ENCODE measurements at regions not wholly inside any gene's neighbourhood (a gene's known extent, or its start where the extent isn't known, plus 50 kb on each side); places are given as distances from the start of the nearest gene placed in this dataset.

GRCh38 chr17:77313831-77314230 is 173.1 kb downstream of the SEC14L1 start:
- Histone ChIP-seq H3K4me3 (ENCODE audit: low read depth, low read length) (no peak overlapping the region), H3K27ac (ENCODE audit: extremely low read depth, low read depth, low read length) (no peak overlapping the region), H3K4me1 (ENCODE audit: control insufficient read depth, insufficient read depth, low read length) (peaks cover 2% of the 10 kb centered on the region; the same call in 1 of the 2 replicates), H3K36me3 (ENCODE audit: control insufficient read depth in 2 of 2, insufficient read depth in 1 of 2, low read length in 2 of 2) (peaks cover 0 to 15% of the 10 kb centered on the region in 2 experiments; a peak in 1 of 3 replicates), H3K9me3 (ENCODE audit: control insufficient read depth, insufficient read depth, low read depth, low read length) (no peaks in the 10 kb centered on the region)
- ChIA-PET POLR2A (interaction anchor here (0.8 kb wide), 1 partner anchor 26 kb away, joined by 3 read pairs; no protein-coding TSS in a partner anchor), CTCF (interaction anchor here (0.6 to 0.7 kb wide), 2 partner anchors 17 to 137 kb away, joined by 3 to 4 read pairs; no protein-coding TSS in a partner anchor)
- no peak for TF ChIP-seq ZNF10 (tag by site-specific recombination; IDR thresholded peaks at IDR 0.05)
- no peak for TF ChIP-seq MEIS1 (CRISPR knock-in tag; IDR thresholded peaks at IDR 0.05; ENCODE audit: borderline replicate concordance)
- no peak for TF ChIP-seq SP7 (tag by site-specific recombination; IDR thresholded peaks at IDR 0.05)
- no peak for TF ChIP-seq MYNN (tag by site-specific recombination; IDR thresholded peaks at IDR 0.05; ENCODE audit: borderline replicate concordance)
- TF ChIP-seq ZNF211 (tag by site-specific recombination; IDR thresholded peaks at IDR 0.05; ENCODE audit: low read depth), result no peak
- TF ChIP-seq KLF16 (tag by site-specific recombination; IDR thresholded peaks at IDR 0.05), result no peak
- no peak for TF ChIP-seq HOXA7 (CRISPR knock-in tag; IDR thresholded peaks at IDR 0.05; ENCODE audit: borderline replicate concordance)
- no peak for TF ChIP-seq YY2 (tag by site-specific recombination; IDR thresholded peaks at IDR 0.05)
- no peak for TF ChIP-seq ZNF350 (tag by site-specific recombination; IDR thresholded peaks at IDR 0.05)
- TF ChIP-seq, protein P1, sequence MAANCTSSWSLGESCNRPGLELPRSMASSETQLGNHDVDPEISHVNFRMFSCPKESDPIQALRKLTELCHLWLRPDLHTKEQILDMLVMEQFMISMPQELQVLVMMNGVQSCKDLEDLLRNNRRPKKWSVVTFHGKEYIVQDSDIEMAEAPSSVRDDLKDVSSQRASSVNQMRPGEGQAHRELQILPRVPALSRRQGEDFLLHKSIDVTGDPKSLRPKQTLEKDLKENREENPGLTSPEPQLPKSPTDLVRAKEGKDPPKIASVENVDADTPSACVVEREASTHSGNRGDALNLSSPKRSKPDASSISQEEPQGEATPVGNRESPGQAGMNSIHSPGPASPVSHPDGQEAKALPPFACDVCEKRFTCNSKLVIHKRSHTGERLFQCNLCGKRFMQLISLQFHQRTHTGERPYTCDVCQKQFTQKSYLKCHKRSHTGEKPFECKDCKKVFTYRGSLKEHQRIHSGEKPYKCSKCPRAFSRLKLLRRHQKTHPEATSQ (tag by site-specific recombination; IDR thresholded peaks at IDR 0.05), result no peak
- TF ChIP-seq BCL11A (tag by site-specific recombination; IDR thresholded peaks at IDR 0.05; ENCODE audit: low read depth), result no peak
- no peak for TF ChIP-seq GLIS2 (tag by site-specific recombination; IDR thresholded peaks at IDR 0.05)
- TF ChIP-seq, protein P2, sequence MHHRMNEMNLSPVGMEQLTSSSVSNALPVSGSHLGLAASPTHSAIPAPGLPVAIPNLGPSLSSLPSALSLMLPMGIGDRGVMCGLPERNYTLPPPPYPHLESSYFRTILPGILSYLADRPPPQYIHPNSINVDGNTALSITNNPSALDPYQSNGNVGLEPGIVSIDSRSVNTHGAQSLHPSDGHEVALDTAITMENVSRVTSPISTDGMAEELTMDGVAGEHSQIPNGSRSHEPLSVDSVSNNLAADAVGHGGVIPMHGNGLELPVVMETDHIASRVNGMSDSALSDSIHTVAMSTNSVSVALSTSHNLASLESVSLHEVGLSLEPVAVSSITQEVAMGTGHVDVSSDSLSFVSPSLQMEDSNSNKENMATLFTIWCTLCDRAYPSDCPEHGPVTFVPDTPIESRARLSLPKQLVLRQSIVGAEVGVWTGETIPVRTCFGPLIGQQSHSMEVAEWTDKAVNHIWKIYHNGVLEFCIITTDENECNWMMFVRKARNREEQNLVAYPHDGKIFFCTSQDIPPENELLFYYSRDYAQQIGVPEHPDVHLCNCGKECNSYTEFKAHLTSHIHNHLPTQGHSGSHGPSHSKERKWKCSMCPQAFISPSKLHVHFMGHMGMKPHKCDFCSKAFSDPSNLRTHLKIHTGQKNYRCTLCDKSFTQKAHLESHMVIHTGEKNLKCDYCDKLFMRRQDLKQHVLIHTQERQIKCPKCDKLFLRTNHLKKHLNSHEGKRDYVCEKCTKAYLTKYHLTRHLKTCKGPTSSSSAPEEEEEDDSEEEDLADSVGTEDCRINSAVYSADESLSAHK (tag by site-specific recombination; IDR thresholded peaks at IDR 0.05), result no peak
- TF ChIP-seq ZNF544 (tag by site-specific recombination; IDR thresholded peaks at IDR 0.05), result no peak
- TF ChIP-seq ZNF169 (tag by site-specific recombination; IDR thresholded peaks at IDR 0.05), result no peak
- TF ChIP-seq GLIS1 (tag by site-specific recombination; IDR thresholded peaks at IDR 0.05), result no peak
- no peak for TF ChIP-seq ZFP69B (tag by site-specific recombination; IDR thresholded peaks at IDR 0.05)
- TF ChIP-seq, protein P3, sequence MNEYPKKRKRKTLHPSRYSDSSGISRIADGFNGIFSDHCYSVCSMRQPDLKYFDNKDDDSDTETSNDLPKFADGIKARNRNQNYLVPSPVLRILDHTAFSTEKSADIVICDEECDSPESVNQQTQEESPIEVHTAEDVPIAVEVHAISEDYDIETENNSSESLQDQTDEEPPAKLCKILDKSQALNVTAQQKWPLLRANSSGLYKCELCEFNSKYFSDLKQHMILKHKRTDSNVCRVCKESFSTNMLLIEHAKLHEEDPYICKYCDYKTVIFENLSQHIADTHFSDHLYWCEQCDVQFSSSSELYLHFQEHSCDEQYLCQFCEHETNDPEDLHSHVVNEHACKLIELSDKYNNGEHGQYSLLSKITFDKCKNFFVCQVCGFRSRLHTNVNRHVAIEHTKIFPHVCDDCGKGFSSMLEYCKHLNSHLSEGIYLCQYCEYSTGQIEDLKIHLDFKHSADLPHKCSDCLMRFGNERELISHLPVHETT (tag by site-specific recombination; IDR thresholded peaks at IDR 0.05), result no peak

GRCh38 chr17:77314601-77315000 is 173.8 kb downstream of the SEC14L1 start:
- no peak for TF ChIP-seq ZEB2 (tag by site-specific recombination; IDR thresholded peaks at IDR 0.05)
- 0 out of 2 replicates have a peak, but pooled peaks have one; percentile 21 for TF ChIP-seq ZIC2 (tag by site-specific recombination; IDR thresholded peaks at IDR 0.05)
- Histone ChIP-seq H3K36me3 (ENCODE audit: control insufficient read depth in 2 of 2, insufficient read depth in 1 of 2, low read length in 2 of 2) (peaks cover 0 to 12% of the 10 kb centered on the region in 2 experiments; a peak in 1 of 3 replicates), H3K27ac (ENCODE audit: extremely low read depth, low read depth, low read length) (no peak overlapping the region), H3K4me1 (ENCODE audit: control insufficient read depth, insufficient read depth, low read length) (peaks cover 2% of the 10 kb centered on the region; the same call in 1 of the 2 replicates), H3K9me3 (ENCODE audit: control insufficient read depth, insufficient read depth, low read depth, low read length) (no peaks in the 10 kb centered on the region), H3K4me3 (ENCODE audit: low read depth, low read length) (no peak overlapping the region)
- ChIA-PET CTCF (interaction anchor here (0.6 to 0.7 kb wide), 3 partner anchors 26 to 1193 kb away, joined by 3 to 4 read pairs (median 4); no protein-coding TSS in a partner anchor), POLR2A (no interaction called here)
